CD14-positive monocyte (primary cell): ENCODE measurements at regions not wholly inside any gene's neighbourhood (a gene's known extent, or its start where the extent isn't known, plus 50 kb on each side); places are given as distances from the start of the nearest gene placed in this dataset.

Source experiments
- DNase-seq, 3 donors: peaks; one replicate each; pipeline ENCODE4 v3.0.0-alpha.2; 2011 to 2022
- H2AFZ ChIP-seq: 2 replicates; pipeline ENCODE4 v1.6.0; 2012; ENCODE audit warnings: mild to moderate bottlenecking, low read depth, low read length, inconsistent platforms; ENCODE audit not compliant: insufficient read depth, poor library complexity, severe bottlenecking
- H3K27ac ChIP-seq, 2 donors: 1 replicate in 1 of 2; 2 replicates in 1 of 2; pipeline ENCODE4 v1.5.1; 2012 to 2013; ENCODE audit warnings: low read length in 2 of 2, control low read depth in 1 of 2, inconsistent platforms in 1 of 2, low read depth in 1 of 2, mild to moderate bottlenecking in 1 of 2
- H3K27me3 ChIP-seq, 2 donors: one replicate each; pipeline versions ENCODE4 v1.6.0 to v1.6.1; 2011 to 2013; ENCODE audit warnings: low read length in 2 of 2; ENCODE audit not compliant: control insufficient read depth in 2 of 2, insufficient read depth in 2 of 2
- H3K36me3 ChIP-seq, 2 donors: replicated peaks in 1 of 2; 1 replicate in 1 of 2; 2 replicates in 1 of 2; pipeline versions ENCODE4 v1.5.1 to v1.6.1; 2012 to 2013; ENCODE audit warnings: low read length in 2 of 2, control low read depth in 1 of 2, inconsistent platforms in 1 of 2, mild to moderate bottlenecking in 1 of 2; ENCODE audit not compliant: insufficient read depth in 2 of 2, control insufficient read depth in 1 of 2
- H3K4me1 ChIP-seq, 2 donors: 1 replicate in 1 of 2; 2 replicates in 1 of 2; pipeline versions ENCODE4 v1.5.1 to v1.6.1; 2012 to 2013; ENCODE audit warnings: low read length in 2 of 2, control low read depth in 1 of 2, inconsistent platforms in 1 of 2, mild to moderate bottlenecking in 1 of 2, moderate library complexity in 1 of 2; ENCODE audit not compliant: insufficient read depth in 2 of 2, control insufficient read depth in 1 of 2
- H3K4me2 ChIP-seq: replicated peaks from 2 replicates; pipeline ENCODE3; 2012; ENCODE audit warnings: low read length, moderate library complexity, mild to moderate bottlenecking; ENCODE audit not compliant: poor library complexity, severe bottlenecking; ENCODE audit errors: extremely low read depth
- H3K4me3 ChIP-seq, 3 experiments: fragments of 200-600 bp in 1 of 3; sonication (generic) in 1 of 3; replicated peaks in 1 of 3; 1 replicate in 2 of 3; 2 replicates in 1 of 3; pipeline ENCODE4 v1.5.1; 2011 to 2013; ENCODE audit warnings: low read length in 3 of 3, mild to moderate bottlenecking in 3 of 3, control low read depth in 2 of 3, low read depth in 2 of 3, inconsistent platforms in 1 of 3, moderate library complexity in 1 of 3
- H3K79me2 ChIP-seq: 2 replicates; pipeline ENCODE4 v1.6.0; 2012; ENCODE audit warnings: mild to moderate bottlenecking, control low read depth, inconsistent platforms, low read length, moderate library complexity; ENCODE audit not compliant: insufficient read depth
- H3K9ac ChIP-seq: 2 replicates; pipeline ENCODE4 v1.6.0; 2017; ENCODE audit warnings: low read length, mild to moderate bottlenecking; ENCODE audit not compliant: insufficient read depth, poor library complexity, severe bottlenecking
- H3K9me3 ChIP-seq, 2 donors: replicated peaks in 1 of 2; 1 replicate in 1 of 2; 2 replicates in 1 of 2; pipeline versions ENCODE4 v1.5.1 to v1.6.1; 2012 to 2013; ENCODE audit warnings: low read length in 2 of 2, control low read depth in 1 of 2; ENCODE audit not compliant: control insufficient read depth in 1 of 2, insufficient read depth in 1 of 2
- H4K20me1 ChIP-seq: 2 replicates; pipeline ENCODE4 v1.6.0; 2012; ENCODE audit warnings: mild to moderate bottlenecking, low read length, control low read depth, moderate library complexity; ENCODE audit not compliant: insufficient read depth
- H3K27ac Mint-ChIP-seq, 7 donors: one replicate each; pipeline ENCODE4 v1.8.0; 2020; ENCODE audit warnings: mild to moderate bottlenecking in 7 of 7, mixed read lengths in 7 of 7, moderate library complexity in 6 of 7, inconsistent platforms in 2 of 7
- H3K27me3 Mint-ChIP-seq, 3 donors: one replicate each; pipeline ENCODE4 v1.8.0; 2021 to 2022; ENCODE audit warnings: low read depth in 3 of 3, mild to moderate bottlenecking in 3 of 3, mixed read lengths in 3 of 3, moderate library complexity in 3 of 3, inconsistent platforms in 1 of 3
- H3K36me3 Mint-ChIP-seq, 2 donors: one replicate each; pipeline ENCODE4 v1.8.0; 2020; ENCODE audit warnings: mixed read lengths in 2 of 2, inconsistent platforms in 1 of 2, mild to moderate bottlenecking in 1 of 2
- H3K4me1 Mint-ChIP-seq: one replicate; pipeline ENCODE4 v1.8.0; 2020; ENCODE audit warnings: mild to moderate bottlenecking, mixed read lengths
- H3K4me3 Mint-ChIP-seq, 2 donors: one replicate each; pipeline ENCODE4 v1.8.0; 2020; ENCODE audit warnings: mild to moderate bottlenecking in 2 of 2, mixed read lengths in 2 of 2, moderate library complexity in 1 of 2
- H3K9me3 Mint-ChIP-seq, 7 donors: one replicate each; pipeline ENCODE4 v1.8.0; 2020 to 2022; ENCODE audit warnings: mixed read lengths in 7 of 7, mild to moderate bottlenecking in 6 of 7, moderate library complexity in 6 of 7, inconsistent platforms in 2 of 7
- CTCF ChIP-seq: fragments of 200-600 bp; IDR thresholded peaks from one replicate; pipeline ENCODE4 v1.8.0; 2022; ENCODE audit warnings: antibody characterized with exemption, mild to moderate bottlenecking
- WGBS: methylation state at CpG from one replicate; pipeline ENCODE4 v1.1.5; 2013; ENCODE audit warnings: missing lambda C conversion rate; ENCODE audit not compliant: insufficient coverage; 5-methylcytosine and 5-hydroxymethylcytosine counted together
- intact Hi-C, 2 donors: fragments of 100-400 bp; cut with micrococcal nuclease; formaldehyde crosslinking; loops; one replicate each; pipeline versions ENCODE4 v1.15.0 to v1.15.1; 2023

- Histone ChIP-seq H3K4me1 (no peaks in the 10 kb centered on the region), H3K79me2 (no peaks in the 10 kb centered on the region), H3K9me3 (no peaks in the 10 kb centered on the region), H3K27me3 (no peaks in the 10 kb centered on the region), H3K9ac (no peak overlapping the region), H3K36me3 (no peaks in the 10 kb centered on the region), H3K27ac (no peak overlapping the region), H3K4me3 (no peak overlapping the region), H2AFZ (no peak overlapping the region), H4K20me1 (no peaks in the 10 kb centered on the region), H3K4me2 (no peak overlapping the region)
- Mint-ChIP-seq H3K4me3 (no peak overlapping the region), H3K27ac (no peak overlapping the region), H3K36me3 (no peaks in the 10 kb centered on the region), H3K27me3 (no peaks in the 10 kb centered on the region), H3K9me3 (peaks cover 0 to 10% (median 2%) of the 10 kb centered on the region in 7 donors), H3K4me1 (no peaks in the 10 kb centered on the region)
- intact Hi-C loops = no loop called here
- no CpG with 5 or more reads among the region's 3 CpGs for WGBS
- DNase-seq = no peak
- no peak for TF ChIP-seq CTCF
Measured at GRCh38 chr14:55835985-55836384, 256.0 kb downstream of the KTN1 start.

- Mint-ChIP-seq H3K27ac (no peak overlapping the region), H3K4me3 (no peak overlapping the region), H3K36me3 (no peaks in the 10 kb centered on the region), H3K27me3 (no peaks in the 10 kb centered on the region), H3K9me3 (peaks cover 0 to 10% (median 2%) of the 10 kb centered on the region in 7 donors), H3K4me1 (no peaks in the 10 kb centered on the region)
- Histone ChIP-seq H3K9me3 (no peaks in the 10 kb centered on the region), H3K4me2 (no peak overlapping the region), H3K27ac (no peak overlapping the region), H3K4me3 (no peak overlapping the region), H2AFZ (no peak overlapping the region), H3K4me1 (no peaks in the 10 kb centered on the region), H3K36me3 (no peaks in the 10 kb centered on the region), H4K20me1 (no peaks in the 10 kb centered on the region), H3K79me2 (no peaks in the 10 kb centered on the region), H3K9ac (no peak overlapping the region), H3K27me3 (no peaks in the 10 kb centered on the region)
- WGBS = no CpG with 5 or more reads among the region's 1 CpG
- TF ChIP-seq CTCF = no peak
- DNase-seq = no peak
- intact Hi-C loops = no loop called here
Measured at GRCh38 chr14:55837467-55837866, 257.5 kb downstream of the KTN1 start.
